NCI-H146 treated with DMSO at 0.1 percent for 48 hours (cell line): ENCODE measurements at regions not wholly inside any gene's neighbourhood (a gene's known extent, or its start where the extent isn't known, plus 50 kb on each side); places are given as distances from the start of the nearest gene placed in this dataset.
"Not testable (repeated sequence)": the region's sequence is repeated elsewhere in the genome, so short reads cannot be mapped to it uniquely, and the experiment has no call there.

Experiments
- DNase-seq: peaks from one replicate; lab custom pipeline; 2025; ENCODE audit not compliant: unreplicated experiment; lab: John Stamatoyannopoulos, UW

GRCh38 chr10:52598936-52599335, 173.6 kb downstream of the MBL2 start:
- no peak for DNase-seq

GRCh38 chr10:52599551-52600200, 172.9 kb downstream of the MBL2 start:
- no peak for DNase-seq

- DNase-seq: not testable (repeated sequence)
Observed at GRCh38 chr10:52604131-52604530, 168.5 kb downstream of the MBL2 start.

GRCh38 chr10:52609071-52609470, 163.5 kb downstream of the MBL2 start:
- no peak for DNase-seq

- DNase-seq: no peak
Observed at GRCh38 chr10:52609626-52610240, 162.9 kb downstream of the MBL2 start.

- DNase-seq: no peak
Observed at GRCh38 chr10:52615331-52615730, 157.3 kb downstream of the MBL2 start.

- no peak for DNase-seq
Observed at GRCh38 chr10:52615756-52616394, 156.7 kb downstream of the MBL2 start.

- no peak for DNase-seq
Observed at GRCh38 chr10:52616395-52616764, 156.2 kb downstream of the MBL2 start.

GRCh38 chr10:52617346-52617745, 155.2 kb downstream of the MBL2 start:
- no peak for DNase-seq

- DNase-seq: no peak
Observed at GRCh38 chr10:52619052-52619451, 153.5 kb downstream of the MBL2 start.

- DNase-seq: no peak
Observed at GRCh38 chr10:52621635-52622079, 150.9 kb downstream of the MBL2 start.

- no peak for DNase-seq
Observed at GRCh38 chr10:52623761-52624160, 148.8 kb downstream of the MBL2 start.

- no peak for DNase-seq
Observed at GRCh38 chr10:52627279-52627678, 145.3 kb downstream of the MBL2 start.

GRCh38 chr10:52631146-52631545, 141.4 kb downstream of the MBL2 start:
- no peak for DNase-seq

GRCh38 chr10:52631648-52632047, 140.9 kb downstream of the MBL2 start:
- DNase-seq: no peak

GRCh38 chr10:52632591-52632990, 140.0 kb downstream of the MBL2 start:
- DNase-seq: no peak

- no peak for DNase-seq
Observed at GRCh38 chr10:52633266-52633665, 139.3 kb downstream of the MBL2 start.

GRCh38 chr10:52635651-52636050, 136.9 kb downstream of the MBL2 start:
- no peak for DNase-seq

- DNase-seq: no peak
Observed at GRCh38 chr10:52636874-52637273, 135.7 kb downstream of the MBL2 start.

GRCh38 chr10:52637592-52637991, 135.0 kb downstream of the MBL2 start:
- no peak for DNase-seq

- DNase-seq: no peak
Observed at GRCh38 chr10:52639652-52640051, 132.9 kb downstream of the MBL2 start.

GRCh38 chr10:52642208-52642607, 130.4 kb downstream of the MBL2 start:
- DNase-seq: no peak
